K562 (cell line): ENCODE measurements at regions not wholly inside any gene's neighbourhood (a gene's known extent, or its start where the extent isn't known, plus 50 kb on each side); places are given as distances from the start of the nearest gene placed in this dataset.

Source experiments
- ATAC-seq: fragments of 200-7000 bp; cut with Tn5 transposase; 3 replicates; pipeline ENCODE4 v1.9.1; 2020; ENCODE audit warnings: moderate library complexity
- BruUV-seq: library from RNA; stranded (reverse); fragments of 400-500 nt; replicated peaks from 2 replicates; lab custom pipeline; 2021; lab: Mats Ljungman, UMichigan
- CTCF ChIA-PET: fragments of 300-600 bp; formaldehyde crosslinking; extraction: SDS; loops from one replicate; lab custom pipeline; 2021; ENCODE audit warnings: low intra/inter-chr PET ratio; lab: Yijun Ruan, JAX
- POLR2A ChIA-PET: fragments of 300-600, 350-650 bp; sonication (Branson Sonifier 250); formaldehyde crosslinking; extraction: SDS; loops from one replicate; lab custom pipeline; 2021; ENCODE audit warnings: antibody characterized with exemption, inconsistent platforms; lab: Yijun Ruan, JAX
- DNase-seq, 4 experiments: peaks; one replicate each; pipeline versions ENCODE4 v3.0.0 to v3.0.0-alpha.2; 2011 to 2018; ENCODE audit warnings: low spot score in 3 of 4, mixed read lengths in 3 of 4; ENCODE audit errors: extremely low read depth in 1 of 4
- FAIRE-seq: peaks from 2 replicates; lab custom pipeline; 2011; peaks lifted over from hg19 to GRCh38; lab: Jason Lieb, UNC
- H2AFZ ChIP-seq: 2 replicates; pipeline ENCODE4 v1.6.0; 2011; ENCODE audit warnings: low read depth, low read length, control low read depth, inconsistent platforms
- H3K27ac ChIP-seq: fragments of 200-600 bp; 3 replicates; pipeline ENCODE4 v1.8.0; 2011; ENCODE audit warnings: low read depth, mild to moderate bottlenecking, control low read depth, inconsistent platforms, low read length, moderate library complexity, mixed read lengths; ENCODE audit errors: extremely low read depth
- H3K27me3 ChIP-seq, 2 experiments: fragments of 300-600 bp in 1 of 2; 2 replicates in 1 of 2; 3 replicates in 1 of 2; pipeline versions ENCODE4 v1.6.0 to v1.8.0; 2011; ENCODE audit warnings: inconsistent platforms in 2 of 2, low read length in 2 of 2, mild to moderate bottlenecking in 1 of 2, mixed read lengths in 1 of 2, moderate library complexity in 1 of 2; ENCODE audit not compliant: control insufficient read depth in 2 of 2, insufficient read depth in 2 of 2
- H3K36me3 ChIP-seq: fragments of 300-600 bp; 3 replicates; pipeline ENCODE4 v1.8.0; 2011; ENCODE audit warnings: mild to moderate bottlenecking, low read length, inconsistent platforms; ENCODE audit not compliant: control insufficient read depth, insufficient read depth
- H3K4me1 ChIP-seq, 2 experiments: fragments of 200-600 bp in 1 of 2; replicated peaks in 1 of 2; 2 replicates in 1 of 2; 3 replicates in 1 of 2; pipeline versions ENCODE4 v1.5.1 to v1.8.0; 2011; ENCODE audit warnings: inconsistent platforms in 2 of 2, low read length in 2 of 2, mild to moderate bottlenecking in 1 of 2, mixed read lengths in 1 of 2, moderate library complexity in 1 of 2; ENCODE audit not compliant: control insufficient read depth in 2 of 2, insufficient read depth in 2 of 2
- H3K4me2 ChIP-seq: 2 replicates; pipeline ENCODE4 v1.6.1; 2011; ENCODE audit warnings: low read length, control low read depth, inconsistent platforms, mixed read lengths; ENCODE audit not compliant: insufficient read depth
- H3K4me3 ChIP-seq: fragments of 200-600 bp; sonication (generic), shearing (Covaris generic); 2 replicates; pipeline ENCODE4 v1.5.1; 2016; ENCODE audit warnings: control low read depth, inconsistent platforms
- H3K79me2 ChIP-seq: fragments of 200-600 bp; 3 replicates; pipeline ENCODE4 v1.8.0; 2011; ENCODE audit warnings: low read length, inconsistent platforms; ENCODE audit not compliant: control insufficient read depth, insufficient read depth
- H3K9ac ChIP-seq, 2 experiments: 2 replicates each; pipeline versions ENCODE4 v1.6.0 to v1.6.1; 2011; ENCODE audit warnings: low read depth in 2 of 2, low read length in 2 of 2, control low read depth in 1 of 2, inconsistent platforms in 1 of 2, mild to moderate bottlenecking in 1 of 2, mixed read lengths in 1 of 2; ENCODE audit not compliant: insufficient read depth in 1 of 2
- H3K9me1 ChIP-seq: one replicate; pipeline ENCODE4 v1.6.0; 2011; ENCODE audit warnings: inconsistent platforms, mild to moderate bottlenecking, low read length, moderate library complexity; ENCODE audit not compliant: control insufficient read depth, insufficient read depth
- H3K9me3 ChIP-seq: replicated peaks from 2 replicates; pipeline ENCODE4 v1.5.1; 2011; ENCODE audit warnings: low read depth, low read length, inconsistent platforms; ENCODE audit not compliant: control insufficient read depth, insufficient read depth
- H4K20me1 ChIP-seq: replicated peaks from 2 replicates; pipeline ENCODE4 v1.6.1; 2011; ENCODE audit warnings: low read length, inconsistent platforms, mixed read lengths; ENCODE audit not compliant: control insufficient read depth, insufficient read depth
- HOMEZ ChIP-seq: fragments of 250-450 bp; sonication (Bioruptor Pico); IDR thresholded peaks from 2 replicates; pipeline ENCODE4 v1.4.0; 2020; ENCODE audit warnings: mild to moderate bottlenecking, moderate library complexity
- MLLT1 ChIP-seq, 2 experiments: fragments of 450-650 bp; IDR thresholded peaks; 2 replicates each; pipeline ENCODE4 v1.6.1; 2016
- PKNOX1 ChIP-seq: fragments of 450-650 bp; IDR thresholded peaks from 2 replicates; pipeline ENCODE4 v1.6.1; 2016
- ZBTB17 ChIP-seq: fragments of 450-650 bp; formaldehyde crosslinking; IDR thresholded peaks from 2 replicates; pipeline ENCODE4 v1.4.0; 2020; ENCODE audit warnings: mild to moderate bottlenecking
- ZMIZ1 ChIP-seq, 2 experiments: fragments of 150-350 bp in 1 of 2; IDR thresholded peaks; 2 replicates each; pipeline ENCODE4 v1.6.1; 2012 to 2016; ENCODE audit warnings: low read depth in 2 of 2, low read length in 2 of 2, mild to moderate bottlenecking in 1 of 2, moderate library complexity in 1 of 2
- ZNF23 ChIP-seq: fragments of 250-450 bp; sonication (Bioruptor Pico); IDR thresholded peaks from 2 replicates; pipeline ENCODE4 v1.4.0; 2020; ENCODE audit warnings: mild to moderate bottlenecking
- ZNF449 ChIP-seq: fragments of 250-450 bp; sonication (Bioruptor Pico); IDR thresholded peaks from 2 replicates; pipeline ENCODE4 v1.8.0; 2022; ENCODE audit warnings: moderate library complexity, mild to moderate bottlenecking, inconsistent platforms
- WGBS: fragments of 100-300 bp; shearing (Covaris generic); methylation state at CpG from one replicate; pipeline ENCODE4 v1.1.6; 2016; ENCODE audit warnings: low coverage, mixed read lengths; ENCODE audit not compliant: insufficient coverage; ENCODE audit errors: missing lambda C conversion rate; 5-methylcytosine and 5-hydroxymethylcytosine counted together
- in situ Hi-C: fragments of 300-500 bp; cut with MboI; formaldehyde crosslinking; loops from 4 replicates; pipeline ENCODE4 v1.15.0; 2018; ENCODE audit warnings: inconsistent platforms, mixed read lengths
- intact Hi-C: fragments of 100-400 bp; cut with micrococcal nuclease; formaldehyde crosslinking; loops from 2 replicates; pipeline ENCODE4 v1.14.2; 2022

- TF ChIP-seq ZNF449 (CRISPR knock-in tag) (no peak), PKNOX1 (no peak)
- TF ChIP-seq, all 486 proteins: peak for 0
Observed at GRCh38 chr15:99481951-99482230, 83.9 kb upstream of the MEF2A start (continued).

- H3K4me1 ChIP-seq, result no peaks in the 10 kb centered on the region; a peak in 1 of 5 replicates
- in situ Hi-C loops (no loop called here), intact Hi-C loops (no loop called here)
- H3K27me3 ChIP-seq, result peaks cover 6 to 31% of the 10 kb centered on the region in 2 experiments; a peak in 4 of 5 replicates
- ATAC-seq (peak; percentile 36; the same call in 2 of the 3 replicates), DNase-seq (no peak), FAIRE-seq (no peak)
- no TSS peak for BruUV-seq
- H3K9me1 ChIP-seq, result no peaks in the 10 kb centered on the region
- TF ChIP-seq HOMEZ (CRISPR knock-in tag), result no peak
- TF ChIP-seq ZNF23 (CRISPR knock-in tag), result peak; percentile 83
- TF ChIP-seq MLLT1 (IDR thresholded peaks at IDR 0.05), result peak in 1 of 2 experiments; percentile 94; a peak in 2 of 4 replicates
- TF ChIP-seq ZBTB17, result peak; percentile 96
- peak in 1 of 2 experiments; percentile 66; a peak in 1 of 4 replicates for TF ChIP-seq ZMIZ1 (IDR thresholded peaks at IDR 0.05; ENCODE audit: low read depth in 2 of 2, low read length in 2 of 2)
- CTCF ChIA-PET, result interaction anchor here (0.6 kb wide), 1 partner anchor 130 kb away, joined by 4 read pairs; no protein-coding TSS in a partner anchor
- no peak overlapping the region for H2AFZ ChIP-seq
- no peak overlapping the region for H3K4me2 ChIP-seq
- no peak overlapping the region for H3K27ac ChIP-seq
- no peak overlapping the region for H3K9ac ChIP-seq
- 0% methylated on average over 4 of the region's 4 CpGs for WGBS
- no peak overlapping the region for H3K4me3 ChIP-seq
- POLR2A ChIA-PET, result no interaction called here
- H3K79me2 ChIP-seq, result no peaks in the 10 kb centered on the region
- H3K36me3 ChIP-seq, result no peaks in the 10 kb centered on the region
- no peaks in the 10 kb centered on the region for H3K9me3 ChIP-seq
- H4K20me1 ChIP-seq, result no peaks in the 10 kb centered on the region
Observed at GRCh38 chr15:99482993-99483392, 82.8 kb upstream of the MEF2A start.
